Mammary epithelial cell (primary cell): ENCODE measurements at regions not wholly inside any gene's neighbourhood (a gene's known extent, or its start where the extent isn't known, plus 50 kb on each side); places are given as distances from the start of the nearest gene placed in this dataset.
"Not testable (repeated sequence)": the region's sequence is repeated elsewhere in the genome, so short reads cannot be mapped to it uniquely, and the experiment has no call there.

ENCODE experiments used
- EZH2 ChIP-seq: IDR thresholded peaks from 2 replicates; pipeline ENCODE4 v1.6.1; 2012; ENCODE audit warnings: low read length, inconsistent platforms, borderline replicate concordance
- TF ChIP-seq, protein P1 (sequence below), 2 donors: IDR thresholded peaks in 1 of 2; conservative IDR thresholded peaks in 1 of 2; 2 replicates each; pipeline ENCODE4 v1.5.1; 2011 to 2012; ENCODE audit warnings: inconsistent platforms in 2 of 2, low read length in 2 of 2, mild to moderate bottlenecking in 2 of 2, control low read depth in 1 of 2, low read depth in 1 of 2; ENCODE audit not compliant: insufficient read depth in 1 of 2; ENCODE audit errors: extremely low read depth in 1 of 2

DNA sequence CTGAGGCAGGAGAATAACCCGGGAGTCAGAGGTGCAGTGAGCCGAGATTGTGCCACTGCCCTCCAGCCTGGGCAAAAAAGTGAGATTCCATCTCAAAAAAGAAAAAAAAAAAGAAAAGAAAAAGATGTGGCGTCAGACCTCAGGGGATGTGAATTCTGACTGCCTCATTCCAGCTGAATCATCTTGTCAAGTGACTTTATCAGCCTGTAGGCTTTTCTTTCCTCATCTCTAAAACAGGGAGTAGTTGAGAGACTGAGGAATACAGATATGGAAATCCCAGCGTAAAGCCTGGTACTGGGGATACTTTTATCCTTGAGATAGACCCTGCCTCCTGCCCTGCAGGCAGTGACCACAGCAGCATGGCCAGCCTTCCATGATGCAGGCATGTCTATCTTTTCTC, 74.1 kb downstream of the PPIAL4C start:
- TF ChIP-seq, protein P1, sequence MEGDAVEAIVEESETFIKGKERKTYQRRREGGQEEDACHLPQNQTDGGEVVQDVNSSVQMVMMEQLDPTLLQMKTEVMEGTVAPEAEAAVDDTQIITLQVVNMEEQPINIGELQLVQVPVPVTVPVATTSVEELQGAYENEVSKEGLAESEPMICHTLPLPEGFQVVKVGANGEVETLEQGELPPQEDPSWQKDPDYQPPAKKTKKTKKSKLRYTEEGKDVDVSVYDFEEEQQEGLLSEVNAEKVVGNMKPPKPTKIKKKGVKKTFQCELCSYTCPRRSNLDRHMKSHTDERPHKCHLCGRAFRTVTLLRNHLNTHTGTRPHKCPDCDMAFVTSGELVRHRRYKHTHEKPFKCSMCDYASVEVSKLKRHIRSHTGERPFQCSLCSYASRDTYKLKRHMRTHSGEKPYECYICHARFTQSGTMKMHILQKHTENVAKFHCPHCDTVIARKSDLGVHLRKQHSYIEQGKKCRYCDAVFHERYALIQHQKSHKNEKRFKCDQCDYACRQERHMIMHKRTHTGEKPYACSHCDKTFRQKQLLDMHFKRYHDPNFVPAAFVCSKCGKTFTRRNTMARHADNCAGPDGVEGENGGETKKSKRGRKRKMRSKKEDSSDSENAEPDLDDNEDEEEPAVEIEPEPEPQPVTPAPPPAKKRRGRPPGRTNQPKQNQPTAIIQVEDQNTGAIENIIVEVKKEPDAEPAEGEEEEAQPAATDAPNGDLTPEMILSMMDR (conservative IDR thresholded peaks at IDR 0.05 in 1 of 2, IDR thresholded peaks at IDR 0.05 in 1 of 2; ENCODE audit: extremely low read depth in 1 of 2, insufficient read depth in 1 of 2, low read depth in 1 of 2, low read length in 2 of 2): not testable (repeated sequence)
- TF ChIP-seq EZH2: not testable (repeated sequence)
